Activated naive CD8-positive, alpha-beta T cell treated with anti-CD3 and anti-CD28 coated beads, Interleukin-2, amount 10 ng/mL, durations not matched to agents 7 days and 5 days (primary cell): ENCODE measurements at regions not wholly inside any gene's neighbourhood (a gene's known extent, or its start where the extent isn't known, plus 50 kb on each side); places are given as distances from the start of the nearest gene placed in this dataset.

Source experiments
- ATAC-seq: fragments of 150-1000 bp; cut with Tn5 transposase; one replicate; pipeline ENCODE4 v1.10.0; 2021; ENCODE audit warnings: low read depth, moderate library complexity
- POLR2A ChIA-PET: fragments of 350-600 bp; sonication (Branson Sonifier 250); formaldehyde crosslinking; loops from one replicate; lab custom pipeline; 2021; ENCODE audit warnings: antibody characterized with exemption; lab: Charles Lee
- DNase-seq: peaks from one replicate; pipeline ENCODE4 v3.0.0; 2021
- H3K27ac Mint-ChIP-seq: one replicate; pipeline ENCODE4 v1.8.0; 2022; ENCODE audit warnings: mild to moderate bottlenecking, mixed read lengths
- H3K27me3 Mint-ChIP-seq: one replicate; pipeline ENCODE4 v1.8.0; 2022; ENCODE audit warnings: mild to moderate bottlenecking, moderate library complexity, mixed read lengths
- H3K36me3 Mint-ChIP-seq: one replicate; pipeline ENCODE4 v1.8.0; 2021; ENCODE audit warnings: mild to moderate bottlenecking, mixed read lengths
- H3K4me1 Mint-ChIP-seq: one replicate; pipeline ENCODE4 v1.8.0; 2021; ENCODE audit warnings: mixed read lengths
- H3K4me3 Mint-ChIP-seq: one replicate; pipeline ENCODE4 v1.8.0; 2022; ENCODE audit warnings: mild to moderate bottlenecking, moderate library complexity, mixed read lengths
- H3K9me3 Mint-ChIP-seq: one replicate; pipeline ENCODE4 v1.8.0; 2021; ENCODE audit warnings: mixed read lengths

DNA sequence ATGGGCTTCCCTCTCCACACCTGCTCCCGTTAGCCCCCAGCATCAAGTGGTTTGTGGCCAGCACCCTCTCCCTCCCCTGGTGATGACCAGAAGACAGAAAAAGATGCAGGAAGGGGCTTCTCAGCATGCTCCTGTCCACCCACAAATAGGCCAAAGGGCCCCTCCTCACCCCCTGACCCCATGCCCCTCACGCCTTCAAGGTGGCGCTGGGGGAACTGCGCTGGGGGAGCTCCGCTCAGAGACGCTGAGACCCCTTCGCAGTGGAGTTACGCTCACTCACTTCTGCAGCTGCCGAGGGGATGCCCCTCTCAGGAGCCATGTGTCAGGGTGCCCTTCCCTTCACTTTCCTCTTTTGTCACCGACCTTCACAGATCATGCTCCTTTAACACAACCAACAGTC is 92.0 kb downstream of the PSMB1 start:
- Mint-ChIP-seq H3K4me1 (peaks cover 39% of the 10 kb centered on the region), H3K9me3 (peaks cover 2% of the 10 kb centered on the region), H3K27me3 (no peaks in the 10 kb centered on the region), H3K36me3 (no peaks in the 10 kb centered on the region), H3K4me3 (no peak overlapping the region), H3K27ac (peak overlapping the region; percentile 32)
- DNase-seq: no peak
- ATAC-seq: no peak
- POLR2A ChIA-PET: interaction anchor here (1.7 kb wide), 1 partner anchor 83 kb away, joined by 4 read pairs; no protein-coding TSS in a partner anchor

DNA sequence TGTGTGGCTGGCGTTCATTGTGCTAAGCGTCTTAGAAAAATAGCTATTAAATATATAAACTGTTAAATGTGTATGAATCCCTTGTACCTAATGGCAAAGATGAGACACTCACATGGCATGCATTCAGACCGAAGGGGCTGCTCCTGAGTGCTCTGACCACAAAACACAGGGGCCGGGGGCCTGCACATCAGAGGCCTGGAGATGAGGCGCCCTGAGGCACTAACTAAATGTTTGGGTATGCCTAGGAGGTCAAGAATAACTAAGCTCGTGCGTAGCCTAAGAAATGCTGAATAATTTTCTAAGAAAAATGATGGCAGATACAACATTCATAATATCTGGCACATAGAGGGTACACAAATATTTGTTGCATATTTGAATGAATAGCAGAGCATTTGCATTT is 92.5 kb downstream of the PSMB1 start:
- Mint-ChIP-seq H3K9me3 (no peaks in the 10 kb centered on the region), H3K27me3 (no peaks in the 10 kb centered on the region), H3K4me1 (peaks cover 39% of the 10 kb centered on the region), H3K4me3 (no peak overlapping the region), H3K36me3 (no peaks in the 10 kb centered on the region), H3K27ac (no peak overlapping the region)
- DNase-seq (no peak), ATAC-seq (no peak)
- POLR2A ChIA-PET: interaction anchor here (1.7 kb wide), 1 partner anchor 82 kb away, joined by 4 read pairs; no protein-coding TSS in a partner anchor

DNA sequence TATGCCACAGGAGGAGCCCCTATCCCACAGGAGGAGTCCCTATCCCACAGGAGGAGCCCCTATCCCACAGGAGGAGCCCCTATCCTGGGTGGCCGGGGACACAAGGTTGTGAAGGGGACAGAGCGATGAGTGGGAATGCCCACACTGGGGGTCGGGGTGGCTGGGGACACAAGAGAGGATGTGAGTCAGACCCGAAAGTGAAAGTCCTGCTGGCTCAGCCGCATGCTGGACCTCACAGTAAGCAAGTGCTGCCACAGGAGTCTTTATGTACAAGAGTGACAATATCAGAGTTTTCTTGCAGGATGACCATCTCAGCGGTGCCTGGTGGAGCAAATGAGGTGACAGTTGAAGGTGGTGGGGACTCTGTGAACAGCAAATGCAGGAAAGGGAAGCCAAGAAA is 93.7 kb downstream of the PSMB1 start:
- DNase-seq (peak; percentile 68), ATAC-seq (peak; percentile 77)
- H3K36me3 Mint-ChIP-seq: no peaks in the 10 kb centered on the region
- H3K4me3 Mint-ChIP-seq: peak overlapping the region; percentile 90
- H3K9me3 Mint-ChIP-seq: no peaks in the 10 kb centered on the region
- peaks cover 39% of the 10 kb centered on the region for H3K4me1 Mint-ChIP-seq
- H3K27me3 Mint-ChIP-seq: no peaks in the 10 kb centered on the region
- H3K27ac Mint-ChIP-seq: peak overlapping the region; percentile 86
- POLR2A ChIA-PET: no interaction called here

DNA sequence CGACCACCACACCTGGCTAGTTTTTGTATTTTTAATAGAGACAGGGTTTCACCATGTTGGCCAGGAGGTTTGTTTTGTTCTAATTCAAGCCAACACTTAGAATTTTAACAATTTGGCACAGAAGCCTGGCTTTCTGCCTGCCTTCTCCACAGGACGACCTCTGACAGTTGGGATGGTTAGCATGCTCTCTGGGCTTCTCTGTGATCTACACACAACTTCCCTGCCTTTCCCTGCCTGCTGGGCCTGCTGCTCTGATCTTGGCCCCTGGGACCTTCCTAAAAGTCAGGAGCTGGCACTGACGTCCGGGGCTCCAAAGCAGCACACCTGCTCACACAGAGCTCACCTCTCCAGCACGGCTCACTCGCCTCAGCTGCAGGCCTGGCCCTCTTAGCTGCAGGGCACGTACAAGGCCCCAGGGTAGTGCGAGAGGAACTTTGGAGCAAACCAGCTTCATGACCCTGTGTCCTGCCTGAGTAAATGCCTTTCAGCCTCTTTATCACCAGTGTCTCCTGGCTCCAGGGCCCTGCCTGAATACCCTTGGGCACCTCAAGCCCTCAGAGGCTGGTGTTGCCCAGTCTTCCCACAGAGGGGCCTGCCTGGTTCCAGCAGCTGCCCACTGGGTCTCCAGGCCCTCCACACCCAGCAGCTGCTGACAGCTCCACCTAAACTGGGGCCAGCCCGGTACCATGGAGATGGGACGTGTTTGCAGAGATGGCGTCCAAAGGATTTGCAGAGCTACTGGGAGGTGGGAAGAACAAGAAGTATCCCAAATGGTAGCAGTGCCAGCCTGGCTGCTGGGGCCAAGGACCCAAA is 96.0 kb downstream of the PSMB1 start:
- no peak for DNase-seq
- Mint-ChIP-seq H3K27ac (no peak overlapping the region), H3K4me3 (no peak overlapping the region), H3K27me3 (no peaks in the 10 kb centered on the region), H3K36me3 (no peaks in the 10 kb centered on the region), H3K4me1 (peaks cover 27% of the 10 kb centered on the region), H3K9me3 (no peaks in the 10 kb centered on the region)
- POLR2A ChIA-PET: no interaction called here
- peak; percentile 21 for ATAC-seq
